ENCODE measurements at regions not wholly inside any gene's neighbourhood (a gene's known extent, or its start where the extent isn't known, plus 50 kb on each side); places are given as distances from the start of the nearest gene placed in this dataset.

DNA sequence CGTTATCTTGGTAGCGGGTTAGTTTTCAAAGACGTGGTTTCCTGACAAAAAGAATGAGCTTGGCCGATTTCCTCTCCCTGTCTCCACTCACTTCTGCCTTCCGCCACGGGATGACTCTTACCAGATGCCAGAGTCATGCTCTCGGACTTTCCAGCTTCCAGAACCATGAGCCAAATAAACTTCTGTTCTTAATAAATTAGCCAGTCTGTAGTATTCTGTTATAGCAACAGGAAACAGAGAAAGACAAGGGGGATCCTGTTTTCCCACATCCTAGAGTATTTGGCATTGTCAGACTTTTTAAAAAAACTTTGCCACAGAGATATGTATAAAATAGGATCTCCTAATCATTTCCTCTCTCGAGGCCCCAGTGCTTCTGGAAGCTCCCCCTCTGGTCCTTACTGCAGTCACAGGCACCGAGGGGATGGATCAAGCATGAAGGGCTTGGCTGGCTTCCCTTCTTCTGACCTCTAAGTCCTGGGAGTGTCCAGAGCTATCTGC, 84.9 kb upstream of the NAA20 start:
- TF ChIP-seq, protein P1, sequence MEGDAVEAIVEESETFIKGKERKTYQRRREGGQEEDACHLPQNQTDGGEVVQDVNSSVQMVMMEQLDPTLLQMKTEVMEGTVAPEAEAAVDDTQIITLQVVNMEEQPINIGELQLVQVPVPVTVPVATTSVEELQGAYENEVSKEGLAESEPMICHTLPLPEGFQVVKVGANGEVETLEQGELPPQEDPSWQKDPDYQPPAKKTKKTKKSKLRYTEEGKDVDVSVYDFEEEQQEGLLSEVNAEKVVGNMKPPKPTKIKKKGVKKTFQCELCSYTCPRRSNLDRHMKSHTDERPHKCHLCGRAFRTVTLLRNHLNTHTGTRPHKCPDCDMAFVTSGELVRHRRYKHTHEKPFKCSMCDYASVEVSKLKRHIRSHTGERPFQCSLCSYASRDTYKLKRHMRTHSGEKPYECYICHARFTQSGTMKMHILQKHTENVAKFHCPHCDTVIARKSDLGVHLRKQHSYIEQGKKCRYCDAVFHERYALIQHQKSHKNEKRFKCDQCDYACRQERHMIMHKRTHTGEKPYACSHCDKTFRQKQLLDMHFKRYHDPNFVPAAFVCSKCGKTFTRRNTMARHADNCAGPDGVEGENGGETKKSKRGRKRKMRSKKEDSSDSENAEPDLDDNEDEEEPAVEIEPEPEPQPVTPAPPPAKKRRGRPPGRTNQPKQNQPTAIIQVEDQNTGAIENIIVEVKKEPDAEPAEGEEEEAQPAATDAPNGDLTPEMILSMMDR (conservative IDR thresholded peaks at IDR 0.05 in 1 of 2, IDR thresholded peaks at IDR 0.05 in 1 of 2; ENCODE audit: low read depth in 1 of 2, low read length in 2 of 2): peak in 1 of 2 donors; percentile 4
- no peak for TF ChIP-seq EZH2 (IDR thresholded peaks at IDR 0.05; ENCODE audit: low read length, missing control alignments)
